Naive thymus-derived CD4-positive, alpha-beta T cell (primary cell): ENCODE measurements at regions not wholly inside any gene's neighbourhood (a gene's known extent, or its start where the extent isn't known, plus 50 kb on each side); places are given as distances from the start of the nearest gene placed in this dataset.
"Not testable (repeated sequence)": the region's sequence is repeated elsewhere in the genome, so short reads cannot be mapped to it uniquely, and the experiment has no call there.

Experiments
- ATAC-seq: fragments of 150-1000 bp; cut with Tn5 transposase; 2 replicates; pipeline ENCODE4 v1.10.0; 2021; ENCODE audit warnings: mild to moderate bottlenecking, moderate library complexity
- CTCF ChIA-PET: fragments of 350-600 bp; sonication (Branson Sonifier 250); formaldehyde crosslinking; loops from one replicate; lab custom pipeline; 2021; ENCODE audit warnings: antibody characterized with exemption; lab: Charles Lee
- POLR2A ChIA-PET: fragments of 350-600 bp; sonication (Branson Sonifier 250); formaldehyde crosslinking; loops from one replicate; lab custom pipeline; 2021; ENCODE audit warnings: antibody characterized with exemption, inconsistent platforms; lab: Charles Lee
- DNase-seq, 9 donors: peaks; one replicate each; pipeline versions ENCODE4 v3.0.0 to v3.0.0-alpha.2; 2020 to 2022; ENCODE audit warnings: mixed read lengths in 1 of 9
- H3K27ac ChIP-seq: one replicate; pipeline ENCODE4 v1.7.0; 2013; ENCODE audit warnings: mild to moderate bottlenecking, low read depth, low read length, moderate library complexity
- H3K27me3 ChIP-seq, 2 donors: one replicate each; pipeline ENCODE4 v1.7.0; 2013; ENCODE audit warnings: low read length in 2 of 2, mild to moderate bottlenecking in 2 of 2, moderate library complexity in 2 of 2; ENCODE audit not compliant: control insufficient read depth in 2 of 2, insufficient read depth in 2 of 2
- H3K36me3 ChIP-seq, 3 experiments: 1 replicate in 2 of 3; 2 replicates in 1 of 3; pipeline ENCODE4 v1.7.0; 2013; ENCODE audit warnings: low read length in 3 of 3, mild to moderate bottlenecking in 3 of 3, moderate library complexity in 1 of 3; ENCODE audit not compliant: insufficient read depth in 3 of 3, control insufficient read depth in 2 of 3
- H3K4me1 ChIP-seq, 2 donors: one replicate each; pipeline ENCODE4 v1.7.0; 2013; ENCODE audit warnings: low read length in 2 of 2, mild to moderate bottlenecking in 2 of 2, moderate library complexity in 1 of 2; ENCODE audit not compliant: control insufficient read depth in 2 of 2, insufficient read depth in 2 of 2
- H3K4me3 ChIP-seq: 2 replicates; pipeline ENCODE4 v1.7.0; 2013; ENCODE audit warnings: mild to moderate bottlenecking, low read length
- H3K9me3 ChIP-seq, 3 experiments: 1 replicate in 2 of 3; 2 replicates in 1 of 3; pipeline ENCODE4 v1.7.0; 2013; ENCODE audit warnings: low read length in 3 of 3; ENCODE audit not compliant: control insufficient read depth in 2 of 3
- H3K27ac Mint-ChIP-seq, 9 donors: one replicate each; pipeline ENCODE4 v1.8.0; 2020 to 2022; ENCODE audit warnings: mixed read lengths in 9 of 9, mild to moderate bottlenecking in 8 of 9, moderate library complexity in 5 of 9, inconsistent platforms in 2 of 9
- H3K27me3 Mint-ChIP-seq, 5 donors: one replicate each; pipeline ENCODE4 v1.8.0; 2021 to 2022; ENCODE audit warnings: mixed read lengths in 5 of 5, mild to moderate bottlenecking in 1 of 5
- H3K36me3 Mint-ChIP-seq, 5 donors: one replicate each; pipeline ENCODE4 v1.8.0; 2020 to 2022; ENCODE audit warnings: mixed read lengths in 5 of 5, mild to moderate bottlenecking in 3 of 5, inconsistent platforms in 1 of 5
- H3K4me1 Mint-ChIP-seq, 7 donors: one replicate each; pipeline ENCODE4 v1.8.0; 2020 to 2022; ENCODE audit warnings: mixed read lengths in 7 of 7, mild to moderate bottlenecking in 3 of 7, inconsistent platforms in 1 of 7
- H3K4me3 Mint-ChIP-seq, 10 donors: one replicate each; pipeline ENCODE4 v1.8.0; 2020 to 2022; ENCODE audit warnings: mild to moderate bottlenecking in 10 of 10, mixed read lengths in 10 of 10, moderate library complexity in 6 of 10, inconsistent platforms in 2 of 10
- H3K9me3 Mint-ChIP-seq, 11 donors: one replicate each; pipeline ENCODE4 v1.8.0; 2020 to 2022; ENCODE audit warnings: mixed read lengths in 11 of 11, mild to moderate bottlenecking in 4 of 11, inconsistent platforms in 1 of 11, moderate library complexity in 1 of 11
- intact Hi-C, 2 donors: fragments of 100-400 bp; cut with micrococcal nuclease; formaldehyde crosslinking; loops; one replicate each; pipeline ENCODE4 v1.15.1; 2023

GRCh38 chr7:111647881-111648280, 85.6 kb upstream of the IMMP2L start:
- H3K36me3 ChIP-seq: no peaks in the 10 kb centered on the region
- intact Hi-C loops: no loop called here
- Mint-ChIP-seq H3K36me3 (peaks cover 0 to under 1% (median 0%) of the 10 kb centered on the region in 5 donors), H3K4me1 (no peaks in the 10 kb centered on the region), H3K9me3 (peaks cover 0 to 9% (median 1%) of the 10 kb centered on the region in 11 donors), H3K27me3 (peaks cover 0 to 25% (median 14%) of the 10 kb centered on the region in 5 donors), H3K27ac (no peak overlapping the region), H3K4me3 (no peak overlapping the region)
- no peak overlapping the region for H3K4me3 ChIP-seq
- H3K9me3 ChIP-seq: no peaks in the 10 kb centered on the region
- ChIA-PET POLR2A (no interaction called here), CTCF (no interaction called here)
- no peaks in the 10 kb centered on the region for H3K4me1 ChIP-seq
- H3K27me3 ChIP-seq: no peaks in the 10 kb centered on the region
- no peak overlapping the region for H3K27ac ChIP-seq
- DNase-seq (no peak), ATAC-seq (no peak)

GRCh38 chr7:111644595-111644994, 82.3 kb upstream of the IMMP2L start:
- peaks cover 0 to 21% (median 14%) of the 10 kb centered on the region in 5 donors for H3K27me3 Mint-ChIP-seq
- intact Hi-C loops, DNase-seq, H3K4me1 ChIP-seq, H3K36me3 ChIP-seq, ATAC-seq, H3K27ac ChIP-seq, H3K27ac Mint-ChIP-seq, H3K4me1 Mint-ChIP-seq, H3K9me3 Mint-ChIP-seq, H3K27me3 ChIP-seq, H3K4me3 ChIP-seq, H3K4me3 Mint-ChIP-seq, H3K9me3 ChIP-seq, POLR2A ChIA-PET, H3K36me3 Mint-ChIP-seq, CTCF ChIA-PET: not testable (repeated sequence)

GRCh38 chr7:111642373-111642772, 80.1 kb upstream of the IMMP2L start:
- POLR2A ChIA-PET: no interaction called here
- CTCF ChIA-PET: no interaction called here

GRCh38 chr7:111640416-111640815, 78.1 kb upstream of the IMMP2L start:
- H3K27ac ChIP-seq: no peak overlapping the region
- no peaks in the 10 kb centered on the region for H3K36me3 ChIP-seq
- ATAC-seq (no peak), DNase-seq (no peak)
- Mint-ChIP-seq H3K27me3 (peaks cover 0 to 32% (median 23%) of the 10 kb centered on the region in 5 donors), H3K4me1 (no peaks in the 10 kb centered on the region), H3K36me3 (no peaks in the 10 kb centered on the region), H3K27ac (no peak overlapping the region), H3K4me3 (no peak overlapping the region), H3K9me3 (peaks cover 0 to 6% (median 0%) of the 10 kb centered on the region in 11 donors)
- no peaks in the 10 kb centered on the region for H3K4me1 ChIP-seq
- no peak overlapping the region for H3K4me3 ChIP-seq
- CTCF ChIA-PET: no interaction called here
- H3K27me3 ChIP-seq: peaks cover 0 to 2% of the 10 kb centered on the region in 2 donors
- H3K9me3 ChIP-seq: no peaks in the 10 kb centered on the region
- intact Hi-C loops: no loop called here
- POLR2A ChIA-PET: no interaction called here

More at GRCh38 chr7:111642373-111642772, 80.1 kb upstream of the IMMP2L start:
- H3K27me3 Mint-ChIP-seq: peaks cover 0 to 31% (median 20%) of the 10 kb centered on the region in 5 donors
- H3K36me3 Mint-ChIP-seq: no peaks in the 10 kb centered on the region
- ATAC-seq: no peak
- no peak overlapping the region for H3K27ac Mint-ChIP-seq
- no peak for DNase-seq
- Histone ChIP-seq H3K36me3 (no peaks in the 10 kb centered on the region), H3K9me3 (no peaks in the 10 kb centered on the region), H3K4me3 (no peak overlapping the region), H3K27me3 (peaks cover 0 to 2% of the 10 kb centered on the region in 2 donors), H3K4me1 (no peaks in the 10 kb centered on the region), H3K27ac (no peak overlapping the region)
- intact Hi-C loops: no loop called here
- no peak overlapping the region for H3K4me3 Mint-ChIP-seq
- no peaks in the 10 kb centered on the region for H3K4me1 Mint-ChIP-seq
- H3K9me3 Mint-ChIP-seq: peaks cover 0 to 6% (median 0%) of the 10 kb centered on the region in 11 donors

- H3K36me3 Mint-ChIP-seq: no peaks in the 10 kb centered on the region
Observed at GRCh38 chr7:111639934-111640333, 77.6 kb upstream of the IMMP2L start.

GRCh38 chr7:111638078-111638477, 75.8 kb upstream of the IMMP2L start:
- Mint-ChIP-seq H3K4me1 (no peaks in the 10 kb centered on the region), H3K27ac (no peak overlapping the region), H3K27me3 (peaks cover 0 to 34% (median 21%) of the 10 kb centered on the region in 5 donors), H3K36me3 (no peaks in the 10 kb centered on the region), H3K9me3 (peaks cover 0 to 12% (median 0%) of the 10 kb centered on the region in 11 donors), H3K4me3 (no peak overlapping the region)
- H3K4me3 ChIP-seq: no peak overlapping the region
- H3K4me1 ChIP-seq: no peaks in the 10 kb centered on the region
- H3K36me3 ChIP-seq: no peaks in the 10 kb centered on the region
- intact Hi-C loops: no loop called here
- no peak overlapping the region for H3K27ac ChIP-seq
- ChIA-PET POLR2A (no interaction called here), CTCF (no interaction called here)
- peaks cover 0 to 2% of the 10 kb centered on the region in 2 donors for H3K27me3 ChIP-seq
- H3K9me3 ChIP-seq: no peaks in the 10 kb centered on the region
- no peak for DNase-seq
- no peak for ATAC-seq

More at GRCh38 chr7:111639934-111640333, 77.6 kb upstream of the IMMP2L start:
- intact Hi-C loops: no loop called here
- peaks cover 0 to 28% (median 18%) of the 10 kb centered on the region in 5 donors for H3K27me3 Mint-ChIP-seq
- Histone ChIP-seq H3K27me3 (peaks cover 0 to 2% of the 10 kb centered on the region in 2 donors), H3K9me3 (no peaks in the 10 kb centered on the region), H3K4me3 (no peak overlapping the region), H3K27ac (no peak overlapping the region), H3K4me1 (no peaks in the 10 kb centered on the region), H3K36me3 (no peaks in the 10 kb centered on the region)
- CTCF ChIA-PET: no interaction called here
- no peak overlapping the region for H3K4me3 Mint-ChIP-seq
- peaks cover 0 to 1% (median 0%) of the 10 kb centered on the region in 11 donors for H3K9me3 Mint-ChIP-seq
- H3K4me1 Mint-ChIP-seq: no peaks in the 10 kb centered on the region
- no peak for ATAC-seq
- no peak for DNase-seq
- no peak overlapping the region for H3K27ac Mint-ChIP-seq
- POLR2A ChIA-PET: no interaction called here

- no peaks in the 10 kb centered on the region for H3K36me3 ChIP-seq
- H3K4me3 ChIP-seq: no peak overlapping the region
- ATAC-seq (no peak), DNase-seq (no peak)
- H3K27ac ChIP-seq: no peak overlapping the region
- Mint-ChIP-seq H3K27me3 (peaks cover 0 to 44% (median 29%) of the 10 kb centered on the region in 5 donors), H3K4me3 (no peak overlapping the region), H3K4me1 (peaks cover 0 to 1% (median 0%) of the 10 kb centered on the region in 7 donors), H3K27ac (no peak overlapping the region), H3K9me3 (peaks cover 4 to 48% (median 20%) of the 10 kb centered on the region in 11 donors), H3K36me3 (no peaks in the 10 kb centered on the region)
- CTCF ChIA-PET: interaction anchor here (0.6 kb wide), 1 partner anchor 1040 kb away, joined by 7 read pairs; no protein-coding TSS in a partner anchor
- peaks cover 0 to 2% of the 10 kb centered on the region in 2 donors for H3K27me3 ChIP-seq
- no peaks in the 10 kb centered on the region for H3K4me1 ChIP-seq
- peaks cover 0 to 10% (median 0%) of the 10 kb centered on the region in 3 experiments for H3K9me3 ChIP-seq
- POLR2A ChIA-PET: no interaction called here
- intact Hi-C loops: no loop called here
Observed at GRCh38 chr7:111633878-111634277, 71.6 kb upstream of the IMMP2L start.
